GM18505 (cell line): ENCODE measurements at regions not wholly inside any gene's neighbourhood (a gene's known extent, or its start where the extent isn't known, plus 50 kb on each side); places are given as distances from the start of the nearest gene placed in this dataset.

Experiments
- ATAC-seq: cut with Tn5 transposase; IDR thresholded peaks from one replicate; pipeline ENCODE4 v1.9.1; 2021; ENCODE audit not compliant: unreplicated experiment
- POLR2A ChIP-seq: IDR thresholded peaks from 4 replicates; pipeline ENCODE4 v1.6.1; 2011; ENCODE audit warnings: borderline replicate concordance; ENCODE audit not compliant: insufficient read depth, insufficient read length; ENCODE audit errors: extremely low read depth

DNA sequence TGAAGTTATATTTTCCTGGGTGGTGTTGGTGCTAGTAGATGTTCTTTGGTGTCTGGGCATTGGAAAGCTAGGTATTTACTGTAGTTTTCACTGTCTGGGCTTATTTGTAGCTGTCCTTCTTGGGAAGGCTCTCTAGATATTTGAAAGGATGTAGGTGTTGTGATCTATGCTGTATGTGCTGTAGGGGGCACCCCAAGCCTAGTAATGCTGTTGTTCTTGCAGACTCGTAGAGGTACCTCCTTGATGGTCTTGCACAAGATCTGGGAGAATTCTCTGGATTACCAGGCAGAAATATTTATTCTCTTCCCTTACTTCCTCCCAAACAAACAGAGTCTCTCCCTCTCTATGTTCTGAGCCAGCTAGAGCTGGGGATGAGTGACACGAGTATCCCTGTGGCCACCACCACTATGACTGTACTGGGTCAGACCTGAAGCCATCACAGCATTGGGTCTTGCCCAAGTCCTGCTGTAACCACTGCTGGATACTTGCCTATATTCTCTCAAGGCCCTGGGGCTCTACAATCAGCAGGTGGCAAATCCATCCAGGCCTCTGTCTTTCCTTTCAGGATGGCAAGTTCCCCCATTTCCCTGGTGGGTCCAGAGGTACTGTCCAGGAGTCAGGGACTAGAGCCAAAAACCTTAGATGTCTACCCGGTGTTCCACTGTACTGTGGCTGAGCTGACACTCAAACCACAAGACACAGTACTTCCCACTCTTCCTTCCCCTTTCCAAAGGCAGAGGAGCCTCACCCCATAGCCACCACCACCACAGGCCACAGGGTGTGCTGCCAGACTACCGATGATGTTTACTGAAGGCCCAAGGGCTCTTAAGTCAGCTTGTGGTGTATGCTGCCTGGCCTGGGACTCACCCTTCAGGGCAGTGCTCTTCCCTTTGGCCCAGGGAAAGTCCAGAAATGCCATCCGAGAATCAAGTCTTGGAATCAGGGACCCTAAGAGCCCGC lies 195.2 kb upstream of the DPPA4 start:
- no peak for TF ChIP-seq POLR2A
- ATAC-seq: no peak

DNA sequence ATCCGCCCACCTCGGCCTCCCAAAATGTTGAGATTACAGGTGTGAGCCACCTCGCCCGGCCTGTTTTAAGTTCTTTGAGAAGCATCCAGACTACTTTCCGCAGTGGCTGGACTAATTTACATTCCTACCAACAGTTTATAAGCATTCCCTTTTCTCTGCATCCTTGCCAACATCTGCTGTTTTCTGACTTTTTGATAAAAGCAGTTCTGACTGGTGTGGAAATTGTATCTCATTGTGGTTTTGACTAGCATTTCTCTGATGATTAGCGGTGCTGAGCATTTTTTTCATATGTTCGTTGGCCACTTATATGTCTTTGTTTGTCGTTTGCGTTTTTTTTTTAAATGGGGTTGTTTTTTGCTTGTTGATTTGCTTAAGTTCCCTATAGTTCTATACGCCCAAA lies 208.4 kb upstream of the DPPA4 start:
- ATAC-seq: no peak

DNA sequence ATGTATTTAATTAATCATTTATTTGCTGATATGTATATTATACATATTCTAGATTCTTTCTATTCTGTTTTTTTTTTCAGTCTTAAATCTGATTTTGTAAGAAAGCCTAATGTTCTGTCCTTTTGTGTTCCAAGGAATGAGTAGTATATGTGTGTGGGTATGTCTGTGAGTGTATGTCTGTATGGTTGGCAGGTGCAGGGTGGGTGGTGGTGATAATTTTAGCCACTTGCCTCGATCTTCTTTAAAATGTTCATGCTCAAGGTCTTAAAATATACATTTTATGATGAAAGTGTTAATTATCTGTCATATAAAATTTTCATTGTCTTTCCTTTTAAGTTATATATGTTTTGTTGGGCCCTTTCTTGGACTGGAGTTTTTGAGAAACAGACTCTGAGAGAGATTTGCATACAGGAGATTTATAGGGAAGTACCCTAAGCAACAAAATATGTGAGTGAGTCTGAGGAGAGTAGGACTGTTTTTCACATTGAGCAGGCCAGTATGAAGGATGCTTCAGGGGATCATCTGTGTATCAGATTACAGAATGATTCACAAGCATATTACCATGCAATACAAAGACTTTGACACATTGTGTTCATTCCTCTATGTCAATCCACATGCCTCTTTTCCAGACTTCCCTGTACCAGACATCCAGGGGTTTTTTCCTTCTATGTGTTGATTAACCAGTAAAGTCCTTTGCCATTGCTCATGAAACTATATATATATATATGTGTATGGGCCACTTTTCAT lies 211.0 kb upstream of the DPPA4 start:
- ATAC-seq: no peak
- TF ChIP-seq POLR2A: no peak

More for the DNA sequence above, 208.4 kb upstream of the DPPA4 start:
- no peak for TF ChIP-seq POLR2A

DNA sequence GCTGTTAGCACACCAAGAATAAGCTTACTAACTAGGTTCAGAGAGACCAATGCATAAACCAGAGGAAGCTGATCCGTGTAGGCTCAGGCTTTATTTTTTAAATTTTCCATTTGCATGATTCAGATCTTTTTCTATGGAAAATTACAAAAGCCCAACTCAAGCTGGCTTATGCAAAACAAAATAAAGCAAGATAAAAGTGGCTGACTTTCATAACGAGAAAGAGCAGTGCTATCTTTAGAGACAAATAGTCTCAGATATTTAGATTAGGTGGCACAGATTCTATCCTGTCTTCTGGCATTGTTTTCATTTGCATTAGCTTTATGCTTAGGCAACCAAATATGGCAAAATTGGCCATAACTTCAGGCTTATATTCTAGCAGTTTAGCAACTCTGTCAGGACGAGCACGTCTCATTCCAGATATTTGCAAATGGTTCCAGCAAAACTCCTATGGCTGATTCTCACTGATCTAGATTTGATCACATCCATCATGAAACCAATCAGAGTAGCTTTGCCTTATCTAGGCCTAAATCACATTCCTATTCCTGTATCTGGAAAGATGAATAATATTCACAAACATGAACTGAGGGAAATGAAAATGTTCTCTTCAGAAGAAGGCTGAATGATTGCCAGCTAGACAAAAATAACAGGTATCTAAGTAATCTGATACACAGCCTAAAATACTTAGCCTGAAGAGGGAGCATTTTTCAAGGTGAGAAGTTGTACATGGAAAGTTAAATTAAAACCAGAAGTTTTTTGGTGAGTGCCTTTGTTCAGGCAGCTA lies 216.4 kb upstream of the DPPA4 start:
- no peak for TF ChIP-seq POLR2A
- ATAC-seq: no peak

DNA sequence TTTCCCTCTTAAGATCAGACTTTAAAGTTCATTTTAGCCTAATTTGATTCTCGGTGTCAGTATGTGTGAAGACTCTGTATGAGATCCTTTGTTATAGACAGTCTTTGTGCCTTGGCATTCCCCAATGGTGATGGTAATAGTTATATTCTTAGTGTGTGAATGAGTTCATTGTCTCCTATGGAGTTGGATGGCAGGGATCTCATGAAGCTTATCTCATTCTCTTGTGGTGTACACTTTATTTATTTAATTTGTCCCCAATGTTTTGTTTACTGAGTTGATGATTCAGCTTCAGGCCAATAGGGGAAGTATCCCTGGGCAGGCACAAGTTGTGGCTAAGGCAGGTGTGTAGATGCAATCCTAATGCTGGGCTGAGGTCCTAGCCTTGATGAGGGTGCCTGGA lies 222.0 kb upstream of the DPPA4 start:
- no peak for ATAC-seq
- TF ChIP-seq POLR2A: no peak

DNA sequence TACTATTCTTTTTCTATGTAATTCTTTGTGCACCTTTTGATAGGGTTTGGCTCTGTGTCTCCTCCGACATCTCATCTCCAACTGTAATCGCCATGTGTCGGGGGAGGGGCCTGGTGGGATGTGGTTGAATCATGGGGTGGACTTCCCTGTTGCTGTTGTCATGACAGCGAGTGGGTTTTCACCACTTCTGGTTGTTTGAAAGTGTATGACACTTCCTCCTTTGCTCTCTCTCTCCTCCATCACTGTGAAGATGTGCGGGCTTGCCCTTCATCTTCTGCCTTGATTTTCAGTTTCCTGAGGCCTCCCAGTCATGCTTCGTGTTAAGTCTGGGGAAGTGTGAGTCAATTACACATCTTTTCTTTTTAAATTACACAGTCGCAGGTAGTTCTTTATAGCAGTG lies 225.8 kb upstream of the DPPA4 start:
- no peak for TF ChIP-seq POLR2A
- no peak for ATAC-seq

DNA sequence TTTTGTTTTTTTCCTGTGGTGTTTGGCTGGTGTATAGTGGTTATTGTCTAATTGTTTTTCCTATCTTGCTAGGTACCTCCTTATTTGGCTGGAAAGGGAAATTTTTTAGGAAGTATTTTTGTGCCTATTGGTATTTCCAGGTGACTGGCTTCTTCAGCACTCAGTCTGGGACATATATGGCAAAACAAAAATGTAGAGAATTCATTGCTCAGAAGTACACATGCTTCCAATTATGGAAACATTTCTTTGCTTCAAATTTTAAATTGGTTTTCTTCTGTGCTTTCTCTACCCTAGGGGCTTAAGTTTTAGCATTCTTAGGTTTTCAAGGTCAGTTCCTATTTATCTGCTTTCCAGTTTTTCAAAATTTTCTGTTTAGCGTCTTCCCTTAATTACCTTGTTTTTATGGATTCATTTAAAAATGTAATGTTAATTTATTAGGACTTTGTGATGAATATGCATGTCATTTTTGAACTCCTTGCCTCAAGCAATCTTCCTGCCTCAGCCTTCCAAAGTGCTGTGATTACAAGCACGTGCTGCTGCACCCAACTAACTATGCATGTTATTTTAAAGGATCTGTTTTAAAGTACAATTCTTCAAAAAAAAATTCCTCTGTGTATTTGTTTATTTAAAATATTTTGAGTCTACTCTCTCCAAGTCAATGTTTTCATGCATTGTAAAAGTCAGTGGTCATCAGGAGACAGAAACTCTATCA lies 231.9 kb upstream of the DPPA4 start:
- no peak for TF ChIP-seq POLR2A
- ATAC-seq: no peak

DNA sequence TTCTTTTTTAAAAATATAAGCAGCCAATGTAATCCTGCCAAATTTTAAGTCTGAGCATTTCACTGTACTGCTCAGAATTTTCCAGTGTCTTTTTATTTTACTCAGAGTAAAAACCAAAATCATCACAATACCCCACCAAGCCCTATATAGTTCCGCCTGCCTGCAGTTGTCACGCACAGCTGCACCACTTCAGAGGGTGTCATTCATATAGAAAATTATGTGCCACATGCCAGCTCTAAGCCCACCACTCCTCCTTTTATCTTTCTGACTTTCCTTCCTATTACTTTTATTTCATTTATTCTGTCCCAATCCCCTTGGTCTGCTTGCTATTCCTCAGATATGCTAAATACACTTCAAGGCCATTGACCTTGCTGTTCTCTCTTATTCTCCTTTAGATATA lies 233.1 kb upstream of the DPPA4 start:
- ATAC-seq: no peak
- no peak for TF ChIP-seq POLR2A

DNA sequence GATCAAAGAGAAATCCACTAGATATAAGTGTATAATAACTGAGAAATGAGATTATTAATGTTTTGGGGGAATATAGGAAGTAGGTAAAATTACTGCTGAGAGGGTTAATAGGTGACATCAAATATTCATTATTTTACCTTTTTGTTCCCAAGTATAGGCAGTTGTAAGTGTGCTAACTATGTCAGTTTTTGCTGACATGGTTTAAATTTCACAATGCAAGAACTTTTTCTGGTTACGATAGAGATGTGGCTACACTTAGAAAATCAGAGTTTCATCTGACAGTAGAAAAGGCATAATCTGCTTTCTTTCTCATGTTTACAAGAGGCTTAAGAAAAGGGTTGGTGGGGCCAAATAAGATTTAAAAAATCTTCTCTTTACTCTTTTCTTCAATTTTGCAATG lies 235.0 kb upstream of the DPPA4 start:
- ATAC-seq: no peak

DNA sequence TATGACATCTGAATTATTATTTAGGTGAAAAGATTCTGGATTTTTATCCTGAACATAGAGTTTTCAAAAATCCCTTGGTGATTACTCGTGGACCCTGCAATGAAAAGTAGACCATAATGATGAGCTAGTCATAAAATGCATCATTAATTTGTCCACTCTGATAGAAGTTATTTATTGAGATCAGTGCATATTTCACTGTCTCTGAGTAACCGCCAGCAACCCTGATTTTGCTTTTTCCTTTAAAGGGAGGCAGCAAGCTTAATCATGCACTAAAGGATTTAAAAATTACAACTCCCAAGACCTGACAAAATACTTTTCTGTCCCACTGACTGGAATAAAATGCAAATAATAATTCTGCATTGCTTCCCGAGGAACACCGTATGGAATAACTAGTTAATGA lies 259.6 kb upstream of the DPPA4 start:
- no peak for TF ChIP-seq POLR2A
- no peak for ATAC-seq

More for the DNA sequence above, 235.0 kb upstream of the DPPA4 start:
- no peak for TF ChIP-seq POLR2A

DNA sequence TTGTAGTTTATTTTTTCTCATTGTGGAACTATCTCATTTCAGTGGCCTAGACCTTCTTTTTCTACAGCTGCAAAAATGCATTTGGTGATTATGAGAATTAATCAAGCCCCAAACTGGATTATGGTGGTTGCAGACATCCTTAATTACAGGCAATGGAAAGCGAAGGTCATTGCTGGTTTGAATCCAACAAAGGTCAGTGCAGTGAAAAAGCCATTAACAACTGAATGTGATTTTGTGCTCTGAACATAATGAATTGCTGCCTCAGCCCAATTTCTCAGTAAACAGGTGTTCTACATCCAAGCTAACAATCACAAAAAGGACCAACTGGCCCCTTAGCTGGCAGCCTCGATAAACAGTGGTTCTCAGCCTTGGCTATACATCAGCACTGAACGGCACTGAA lies 260.1 kb upstream of the DPPA4 start:
- TF ChIP-seq POLR2A: no peak
- no peak for ATAC-seq

DNA sequence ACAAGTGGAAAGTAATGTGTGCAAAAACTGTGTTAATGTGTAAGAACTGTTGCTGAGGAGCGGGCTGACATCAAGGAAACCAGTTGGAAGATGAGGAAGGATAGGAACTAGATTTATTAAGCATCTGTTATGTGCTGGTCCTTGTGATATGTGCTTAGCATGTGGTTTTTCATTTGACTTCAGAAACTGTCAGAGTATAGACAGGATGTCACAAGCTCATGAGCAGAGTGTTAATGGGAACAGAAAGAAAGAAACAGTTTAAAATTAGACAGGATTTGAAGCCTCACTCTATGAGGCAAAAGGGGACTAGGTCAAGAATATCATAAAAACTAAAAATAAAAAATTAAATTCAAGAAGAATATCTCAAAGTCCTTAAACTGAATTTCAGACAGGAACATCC lies 270.6 kb upstream of the DPPA4 start:
- no peak for ATAC-seq

DNA sequence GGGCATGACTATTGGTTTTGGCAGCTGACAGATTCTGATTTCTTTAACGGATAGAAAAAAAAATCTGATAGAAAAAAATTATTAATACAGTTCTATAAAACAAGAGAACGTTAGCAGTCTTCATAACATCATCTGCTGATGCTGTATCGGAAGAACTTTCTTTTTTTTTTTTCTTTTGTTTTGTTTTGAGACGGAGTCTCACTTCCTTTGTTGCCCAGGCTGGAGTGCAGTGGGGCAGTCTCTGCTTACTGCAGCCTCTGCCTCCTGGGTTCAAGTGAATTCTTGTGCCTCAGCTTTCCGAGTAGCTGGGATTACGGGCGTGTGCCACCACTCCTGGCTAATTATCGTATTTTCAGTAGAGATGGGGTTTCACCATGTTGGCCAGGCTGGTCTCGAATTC lies 271.2 kb upstream of the DPPA4 start:
- no peak for ATAC-seq
- TF ChIP-seq POLR2A: no peak

More for the DNA sequence above, 270.6 kb upstream of the DPPA4 start:
- no peak for TF ChIP-seq POLR2A

DNA sequence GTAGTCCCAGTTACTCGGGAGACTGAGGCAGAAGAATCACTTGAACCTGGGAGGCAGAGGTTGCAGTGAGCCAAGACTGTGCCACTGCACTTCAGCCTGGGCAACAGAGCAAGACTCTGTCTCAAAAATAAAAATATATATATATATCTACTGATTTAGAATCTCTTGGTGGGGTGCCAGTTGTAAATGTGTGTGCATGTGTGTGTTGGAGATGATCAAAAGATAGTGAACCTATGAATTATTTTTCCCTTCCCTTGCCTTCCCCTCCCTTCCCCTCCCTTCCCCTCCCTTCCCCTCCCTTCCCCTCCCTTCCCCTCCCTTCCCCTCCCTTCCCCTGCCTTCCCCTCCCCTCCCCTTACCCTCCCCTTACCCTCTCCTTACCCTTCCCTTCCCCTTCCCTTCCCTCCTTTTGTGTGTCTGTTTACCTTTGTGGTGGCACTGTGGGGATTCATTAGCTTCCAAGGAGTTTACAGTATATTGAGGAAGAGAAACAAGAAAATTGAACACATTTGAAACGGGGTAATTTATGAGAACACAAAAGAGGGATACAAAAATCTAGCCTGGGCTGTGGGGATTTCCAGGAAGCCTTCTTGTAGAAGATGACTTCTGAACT lies 281.5 kb upstream of the DPPA4 start:
- TF ChIP-seq POLR2A: no peak
- ATAC-seq: no peak
